Stimulated activated naive B cell treated with anti-CD40 and anti-IgM and Interleukin-4, amounts not matched to agents 10 μg/mL and 1 μg/mL and 100 μg/mL, for 72 hours (primary cell): ENCODE measurements at regions not wholly inside any gene's neighbourhood (a gene's known extent, or its start where the extent isn't known, plus 50 kb on each side); places are given as distances from the start of the nearest gene placed in this dataset.

Experiments
- ATAC-seq, 2 donors: fragments of 150-1000 bp; cut with Tn5 transposase; replicated peaks; 2 replicates each; pipeline ENCODE4 v1.10.0; 2021; ENCODE audit warnings: moderate library complexity in 1 of 2
- DNase-seq: peaks from one replicate; pipeline ENCODE4 v3.0.0; 2021
- H3K27ac Mint-ChIP-seq: one replicate; pipeline ENCODE4 v1.8.0; 2022; ENCODE audit warnings: mild to moderate bottlenecking, mixed read lengths
- H3K27me3 Mint-ChIP-seq, 2 donors: one replicate each; pipeline ENCODE4 v1.8.0; 2022; ENCODE audit warnings: mixed read lengths in 2 of 2
- H3K36me3 Mint-ChIP-seq, 2 donors: one replicate each; pipeline ENCODE4 v1.8.0; 2022; ENCODE audit warnings: mixed read lengths in 2 of 2, mild to moderate bottlenecking in 1 of 2
- H3K4me1 Mint-ChIP-seq, 2 donors: one replicate each; pipeline ENCODE4 v1.8.0; 2022; ENCODE audit warnings: mixed read lengths in 2 of 2, mild to moderate bottlenecking in 1 of 2
- H3K4me3 Mint-ChIP-seq, 2 donors: one replicate each; pipeline ENCODE4 v1.8.0; 2022; ENCODE audit warnings: mild to moderate bottlenecking in 2 of 2, mixed read lengths in 2 of 2, moderate library complexity in 1 of 2
- H3K9me3 Mint-ChIP-seq, 2 donors: one replicate each; pipeline ENCODE4 v1.8.0; 2022; ENCODE audit warnings: mixed read lengths in 2 of 2, mild to moderate bottlenecking in 1 of 2

DNA sequence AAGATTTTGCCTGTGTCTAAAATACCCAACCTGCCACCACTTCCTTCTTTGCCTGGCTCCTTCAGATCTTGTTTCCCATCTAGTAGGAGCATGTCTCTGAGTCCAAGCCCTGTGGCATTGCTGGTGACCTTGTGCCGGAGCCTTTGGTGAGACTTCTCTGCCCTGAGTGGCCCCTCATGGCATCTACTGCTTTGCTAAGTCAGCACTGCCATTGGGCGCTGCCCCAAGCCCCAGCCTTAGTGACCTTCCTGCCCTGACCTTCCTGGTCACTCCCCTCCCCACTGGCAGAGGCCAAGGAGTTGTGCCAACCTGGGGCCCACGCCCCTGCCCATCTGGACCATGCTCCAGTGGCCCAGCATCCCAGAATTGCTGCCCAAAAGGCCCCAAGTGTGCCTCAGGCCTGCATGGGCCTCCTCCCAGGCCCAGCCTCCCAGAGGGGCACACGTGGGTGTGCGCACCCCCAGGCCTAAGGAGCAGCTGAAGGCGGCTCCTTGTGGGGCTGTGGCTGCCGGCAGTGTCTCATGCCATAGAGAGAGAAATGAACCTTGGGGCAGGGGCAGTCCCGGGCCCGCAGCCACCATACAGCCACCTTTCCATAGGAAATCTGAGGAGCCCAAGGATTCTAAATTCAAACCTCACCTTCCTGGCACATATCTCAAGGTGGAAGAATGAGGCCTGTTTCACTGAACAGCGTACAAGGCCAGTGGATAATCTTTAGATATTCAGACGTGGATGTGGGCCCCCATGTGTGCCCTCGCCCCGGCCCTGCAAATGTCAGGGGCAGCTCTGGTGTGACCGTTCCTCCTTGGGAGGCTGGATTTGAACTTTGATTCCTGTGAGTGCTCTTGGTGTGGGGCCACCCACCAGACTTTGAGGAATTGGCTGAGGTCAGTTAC lies 100.2 kb upstream of the SLC66A3 start:
- H3K4me1 Mint-ChIP-seq, result no peaks in the 10 kb centered on the region
- no peak overlapping the region for H3K4me3 Mint-ChIP-seq
- ATAC-seq, result no peak

DNA sequence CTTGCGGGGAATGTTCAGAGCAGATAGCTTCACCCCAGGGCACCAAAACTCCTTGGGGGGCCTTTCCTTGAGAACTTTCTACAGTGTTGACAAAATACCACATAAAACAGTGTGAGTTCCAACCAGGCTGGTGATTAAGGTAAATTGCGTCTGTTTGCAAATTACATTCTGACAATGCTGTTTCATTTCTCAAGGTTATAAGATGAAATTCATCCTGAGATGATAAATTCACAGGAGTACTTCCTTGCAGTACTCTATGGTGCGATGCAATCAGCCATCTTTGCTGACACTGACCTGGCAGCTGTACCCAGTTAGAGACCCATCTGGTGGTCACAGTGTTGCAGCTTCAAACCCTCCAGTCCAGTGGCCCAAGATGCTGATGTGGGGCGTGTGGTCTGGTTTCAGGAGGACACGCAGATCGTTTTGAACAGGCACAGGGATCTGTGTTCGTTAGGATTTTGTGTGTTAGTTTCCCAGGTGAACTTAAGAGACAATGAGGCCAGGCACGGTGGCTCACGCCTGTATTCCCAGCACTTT lies 99.5 kb upstream of the SLC66A3 start:
- no peak overlapping the region for H3K4me3 Mint-ChIP-seq
- ATAC-seq, result no peak

More for the DNA sequence above, 100.2 kb upstream of the SLC66A3 start:
- Mint-ChIP-seq H3K27ac (no peak overlapping the region), H3K27me3 (peaks cover 15 to 30% of the 10 kb centered on the region in 2 donors), H3K36me3 (no peaks in the 10 kb centered on the region), H3K9me3 (no peaks in the 10 kb centered on the region)
- no peak for DNase-seq

DNA sequence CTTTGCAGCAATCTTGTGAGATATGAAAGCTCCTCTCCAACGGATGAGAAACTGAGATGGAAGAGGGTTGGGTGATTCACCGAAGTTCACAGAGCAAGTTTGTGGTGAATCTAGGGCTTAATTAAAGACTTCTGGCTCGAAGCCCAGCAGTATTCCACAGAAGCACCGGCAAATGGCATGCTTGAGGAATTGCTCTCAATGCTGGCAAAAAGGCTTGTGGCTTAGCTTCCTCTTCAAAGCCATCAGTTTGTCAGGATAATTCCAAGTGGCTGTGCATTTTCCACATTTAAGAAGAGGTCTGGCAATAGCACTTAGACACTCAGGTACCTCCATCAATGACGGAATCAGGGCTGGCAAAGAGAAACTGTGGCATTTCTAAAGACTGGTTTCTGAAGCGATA lies 98.7 kb upstream of the SLC66A3 start:
- no peak for ATAC-seq
- no peaks in the 10 kb centered on the region for H3K36me3 Mint-ChIP-seq
- H3K27me3 Mint-ChIP-seq, result peaks cover 11 to 20% of the 10 kb centered on the region in 2 donors
- no peak for DNase-seq
- no peak overlapping the region for H3K4me3 Mint-ChIP-seq
- no peak overlapping the region for H3K27ac Mint-ChIP-seq
- H3K9me3 Mint-ChIP-seq, result peaks cover 7 to 8% of the 10 kb centered on the region in 2 donors
- H3K4me1 Mint-ChIP-seq, result no peaks in the 10 kb centered on the region

More for the DNA sequence above, 99.5 kb upstream of the SLC66A3 start:
- H3K27ac Mint-ChIP-seq, result no peak overlapping the region
- peaks cover 3 to 4% of the 10 kb centered on the region in 2 donors for H3K9me3 Mint-ChIP-seq
- no peak for DNase-seq
- no peaks in the 10 kb centered on the region for H3K36me3 Mint-ChIP-seq
- H3K27me3 Mint-ChIP-seq, result peaks cover 15 to 24% of the 10 kb centered on the region in 2 donors
- no peaks in the 10 kb centered on the region for H3K4me1 Mint-ChIP-seq

DNA sequence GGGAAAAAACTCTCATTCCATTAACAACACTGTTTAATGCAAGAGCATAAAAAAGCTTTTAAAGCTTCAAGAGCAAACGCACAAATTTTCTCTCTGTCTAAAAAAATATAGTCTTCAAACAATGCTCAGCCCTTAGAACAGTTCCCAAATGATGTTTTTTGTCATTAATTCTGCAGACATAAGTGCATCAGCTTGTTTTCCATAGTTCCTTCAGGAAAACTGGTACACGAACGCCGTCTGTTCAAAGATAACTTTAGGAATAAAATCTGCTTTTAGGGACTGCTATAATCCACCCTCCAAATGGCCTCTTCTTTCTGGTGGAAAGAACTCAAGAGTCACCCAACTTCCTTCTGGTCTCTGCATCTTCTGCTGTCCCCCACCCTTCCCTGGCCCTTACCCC lies 98.2 kb upstream of the SLC66A3 start:
- ATAC-seq (no peak), DNase-seq (no peak)
- Mint-ChIP-seq H3K9me3 (peaks cover 7 to 8% of the 10 kb centered on the region in 2 donors), H3K27ac (no peak overlapping the region), H3K4me1 (no peaks in the 10 kb centered on the region), H3K27me3 (peaks cover 10 to 18% of the 10 kb centered on the region in 2 donors), H3K36me3 (no peaks in the 10 kb centered on the region), H3K4me3 (no peak overlapping the region)

DNA sequence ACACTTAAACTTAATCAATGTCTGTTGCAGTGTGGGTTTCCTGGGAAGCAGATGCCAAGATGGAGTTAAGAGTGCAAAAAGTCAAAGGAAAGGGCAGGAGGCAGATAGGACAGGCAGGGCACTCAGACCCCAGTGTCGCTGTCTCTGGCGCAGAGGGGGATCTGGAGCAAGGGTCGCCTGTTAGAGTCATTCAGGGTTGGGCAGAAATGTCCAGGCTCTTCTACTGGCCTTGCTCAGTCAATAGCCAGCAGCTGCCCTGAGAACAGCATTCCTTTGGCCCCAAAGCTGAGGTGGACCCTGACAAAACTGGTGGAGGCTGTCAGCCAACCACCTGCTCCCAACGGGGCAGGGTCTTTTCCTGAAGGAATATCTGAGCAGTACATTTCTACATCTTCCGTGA lies 97.1 kb upstream of the SLC66A3 start:
- Mint-ChIP-seq H3K4me3 (no peak overlapping the region), H3K27me3 (peaks cover 11 to 18% of the 10 kb centered on the region in 2 donors), H3K27ac (no peak overlapping the region), H3K9me3 (peaks cover 9 to 11% of the 10 kb centered on the region in 2 donors), H3K4me1 (no peaks in the 10 kb centered on the region), H3K36me3 (peaks cover 0 to under 1% of the 10 kb centered on the region in 2 donors)
- no peak for DNase-seq
- no peak for ATAC-seq

DNA sequence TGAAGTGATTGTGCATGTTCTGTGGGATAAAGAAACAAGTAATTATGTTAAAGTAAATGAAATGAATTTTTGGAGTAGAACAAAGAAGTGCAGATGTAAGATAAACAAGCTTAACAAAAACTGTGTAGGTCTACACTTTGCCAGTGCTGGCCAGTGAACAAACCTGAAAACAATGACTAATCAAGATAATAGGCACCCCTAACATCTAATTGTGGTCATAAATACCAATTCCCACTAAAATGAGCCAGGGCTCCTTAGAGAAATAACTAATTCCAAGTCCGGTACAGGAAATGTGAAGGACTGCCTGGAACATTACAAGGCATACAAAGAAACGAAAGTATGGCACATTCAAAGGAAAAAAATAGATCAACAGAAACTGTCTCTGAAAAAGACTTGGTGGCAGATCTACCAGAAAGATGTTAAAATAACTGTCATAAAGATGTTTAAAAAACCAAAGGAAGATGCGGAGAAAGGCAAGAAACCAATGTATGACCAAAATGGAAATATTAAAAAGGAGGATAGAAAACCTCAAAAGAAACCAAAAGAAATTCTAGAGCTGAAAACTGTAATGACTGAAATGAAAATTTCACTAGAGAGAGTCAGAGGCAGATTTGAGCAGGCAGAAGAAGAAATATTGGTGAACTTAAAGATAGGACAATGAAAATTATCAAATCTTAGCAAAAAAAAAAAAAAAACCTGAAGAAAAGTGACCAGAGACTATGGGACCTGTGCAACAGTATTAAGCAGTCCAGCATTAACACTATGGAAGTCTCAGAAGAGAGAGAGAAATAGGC lies 94.7 kb upstream of the SLC66A3 start:
- Mint-ChIP-seq H3K4me1 (no peaks in the 10 kb centered on the region), H3K36me3 (peaks cover 0 to 3% of the 10 kb centered on the region in 2 donors), H3K27ac (no peak overlapping the region), H3K9me3 (peaks cover 11 to 13% of the 10 kb centered on the region in 2 donors), H3K4me3 (no peak overlapping the region), H3K27me3 (peaks cover 11 to 13% of the 10 kb centered on the region in 2 donors)
- ATAC-seq, result no peak
- no peak for DNase-seq

DNA sequence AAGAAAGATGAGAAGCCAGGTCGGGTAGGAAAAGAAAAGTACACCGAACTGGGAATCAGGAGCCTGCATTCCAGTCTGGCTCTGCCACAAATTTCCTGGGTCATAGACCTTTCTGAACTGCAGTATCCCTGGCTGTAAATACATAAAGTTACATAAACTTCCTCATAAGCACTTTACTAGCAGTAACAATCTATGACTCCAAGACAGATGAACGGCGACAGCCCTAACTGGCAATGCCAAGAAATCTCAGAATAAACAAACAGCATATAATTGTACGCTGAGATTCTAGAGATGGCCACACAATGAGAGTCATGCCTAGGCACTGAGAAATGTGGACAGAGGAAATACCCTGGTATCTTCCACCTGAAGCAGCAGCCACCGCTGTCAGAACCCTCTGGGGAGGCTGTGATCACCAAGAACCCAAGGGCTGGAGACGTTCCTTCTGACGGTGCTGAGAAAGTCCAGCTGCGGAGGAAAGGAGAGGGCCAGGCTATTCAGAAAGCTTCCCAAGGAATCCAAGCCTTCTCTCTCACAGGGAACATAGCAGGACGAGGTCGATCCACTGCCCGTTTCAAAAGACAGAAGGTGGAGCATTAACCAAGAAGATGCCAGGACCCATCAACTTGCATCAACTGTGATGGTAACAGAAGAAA lies 89.3 kb upstream of the SLC66A3 start:
- H3K9me3 Mint-ChIP-seq, result peaks cover 5 to 9% of the 10 kb centered on the region in 2 donors

DNA sequence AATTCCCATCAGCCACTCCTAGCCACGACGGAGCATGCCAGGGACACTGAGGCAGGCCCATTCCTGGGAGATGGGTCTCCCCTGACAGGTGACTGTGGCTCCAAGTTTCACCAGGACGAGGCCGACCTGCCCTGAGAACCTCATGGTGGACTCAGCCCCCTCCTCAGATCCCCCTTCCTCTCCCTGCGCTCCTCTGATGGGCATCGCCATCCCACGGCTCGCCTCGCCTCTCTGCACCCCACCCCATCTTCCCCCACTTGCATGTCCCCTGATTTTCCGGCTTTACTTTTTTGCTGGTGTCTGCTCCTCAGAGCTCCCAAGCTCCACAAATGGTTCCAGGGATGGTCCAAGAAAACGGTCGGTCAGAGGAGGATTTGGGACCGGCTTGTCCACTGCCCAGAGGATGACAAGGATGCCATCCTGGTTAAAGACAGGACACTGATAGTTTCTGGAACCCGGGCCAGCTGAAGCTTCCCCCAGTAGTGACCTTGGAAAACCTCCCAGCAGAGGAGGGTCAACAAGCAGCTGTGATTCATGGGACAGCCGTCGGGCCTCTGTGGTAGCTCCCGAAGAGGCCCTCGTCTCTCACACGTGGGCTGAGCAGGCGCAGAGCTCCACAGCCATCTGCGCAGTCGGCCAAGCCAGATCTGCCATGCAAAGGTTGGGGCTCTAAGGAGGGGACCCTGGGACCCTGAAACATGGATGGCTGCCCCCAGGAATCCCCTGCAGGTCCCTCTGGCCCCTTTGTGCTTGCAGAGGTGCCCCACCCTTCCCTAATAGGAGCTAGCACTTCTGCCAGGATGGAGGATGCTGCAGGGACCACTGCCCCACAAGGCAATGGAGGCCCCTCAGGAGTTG lies 87.8 kb upstream of the SLC66A3 start:
- Mint-ChIP-seq H3K36me3 (peaks cover 0 to 3% of the 10 kb centered on the region in 2 donors), H3K27ac (no peak overlapping the region), H3K27me3 (peaks cover 14 to 31% of the 10 kb centered on the region in 2 donors), H3K4me1 (no peaks in the 10 kb centered on the region), H3K4me3 (no peak overlapping the region), H3K9me3 (peaks cover 3 to 6% of the 10 kb centered on the region in 2 donors)
- DNase-seq, result no peak
- no peak for ATAC-seq

More for the DNA sequence above, 89.3 kb upstream of the SLC66A3 start:
- DNase-seq, result no peak
- peaks cover 9 to 21% of the 10 kb centered on the region in 2 donors for H3K27me3 Mint-ChIP-seq
- no peaks in the 10 kb centered on the region for H3K4me1 Mint-ChIP-seq
- no peak overlapping the region for H3K27ac Mint-ChIP-seq
- H3K36me3 Mint-ChIP-seq, result peaks cover 0 to 3% of the 10 kb centered on the region in 2 donors
- no peak overlapping the region for H3K4me3 Mint-ChIP-seq
- no peak for ATAC-seq

DNA sequence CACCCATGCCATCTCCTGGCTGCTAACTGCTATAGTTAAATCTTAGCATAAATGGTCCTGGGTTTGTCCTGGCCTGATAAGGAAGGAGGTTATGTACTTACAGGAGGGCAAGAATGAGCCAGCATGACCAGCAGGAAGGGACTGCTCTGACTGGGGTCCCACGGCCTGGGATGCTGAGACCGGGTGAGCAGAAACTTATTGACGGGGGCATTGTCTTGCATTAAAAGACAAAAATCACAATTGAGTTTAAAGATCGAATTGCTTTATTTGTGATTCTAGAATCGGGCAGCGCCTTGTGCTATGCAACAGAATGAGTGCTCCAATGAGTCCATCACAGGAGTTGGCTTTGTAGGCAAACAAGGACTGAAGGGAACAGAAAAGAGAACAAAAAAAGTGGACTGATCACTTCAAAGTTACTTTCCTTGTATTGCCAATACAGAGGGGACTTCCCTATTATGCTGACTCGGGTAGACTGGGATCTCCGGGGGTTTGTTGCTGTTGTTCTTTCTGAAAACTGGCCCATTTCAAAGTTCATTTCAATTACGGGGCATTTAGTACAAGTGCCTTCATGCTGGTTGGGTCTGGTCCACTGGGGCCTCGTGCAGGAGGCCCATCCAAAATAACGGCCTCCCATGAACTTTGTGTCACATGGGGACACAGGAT lies 87.1 kb upstream of the SLC66A3 start:
- Mint-ChIP-seq H3K4me3 (no peak overlapping the region), H3K9me3 (peaks cover 1 to 3% of the 10 kb centered on the region in 2 donors), H3K27ac (no peak overlapping the region), H3K4me1 (no peaks in the 10 kb centered on the region), H3K27me3 (peaks cover 22 to 32% of the 10 kb centered on the region in 2 donors), H3K36me3 (peaks cover 0 to 1% of the 10 kb centered on the region in 2 donors)
- no peak for DNase-seq
- no peak for ATAC-seq

DNA sequence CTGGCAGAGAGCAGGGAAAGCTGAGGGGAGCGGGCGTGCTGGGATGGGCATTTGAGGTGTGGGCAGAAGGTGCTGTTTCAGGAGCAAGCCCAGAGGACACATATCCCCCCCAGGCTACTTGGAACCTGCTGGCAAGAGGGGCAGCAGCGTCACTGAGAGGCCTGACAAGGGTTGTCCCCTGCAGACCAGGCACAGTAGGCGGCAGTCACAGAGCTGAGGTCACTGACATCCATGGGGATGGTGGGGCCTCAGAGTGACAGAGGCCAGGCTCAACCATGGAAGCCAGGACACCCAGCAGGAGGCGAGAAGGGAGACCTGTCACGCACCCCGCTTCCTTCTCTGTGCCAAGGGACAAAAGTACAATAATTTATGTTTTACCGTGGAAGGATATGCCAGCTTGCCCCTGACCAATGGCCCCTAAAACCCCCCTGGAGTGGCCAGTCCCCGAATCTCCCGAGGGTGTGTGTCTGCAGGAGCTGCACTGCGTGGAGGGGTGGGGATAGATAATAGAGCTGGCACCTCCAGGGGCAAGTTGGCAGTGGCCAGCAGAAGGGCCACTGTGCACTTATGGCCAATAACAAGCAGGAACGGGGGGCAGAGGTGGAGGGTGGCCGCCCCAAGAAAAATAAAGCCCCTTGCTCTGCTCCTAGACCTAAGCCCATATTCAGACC lies 86.3 kb upstream of the SLC66A3 start:
- Mint-ChIP-seq H3K27me3 (peaks cover 22 to 30% of the 10 kb centered on the region in 2 donors), H3K9me3 (peaks cover 0 to 1% of the 10 kb centered on the region in 2 donors), H3K4me3 (no peak overlapping the region), H3K27ac (no peak overlapping the region), H3K36me3 (no peaks in the 10 kb centered on the region), H3K4me1 (no peaks in the 10 kb centered on the region)
- DNase-seq, result no peak
- no peak for ATAC-seq

DNA sequence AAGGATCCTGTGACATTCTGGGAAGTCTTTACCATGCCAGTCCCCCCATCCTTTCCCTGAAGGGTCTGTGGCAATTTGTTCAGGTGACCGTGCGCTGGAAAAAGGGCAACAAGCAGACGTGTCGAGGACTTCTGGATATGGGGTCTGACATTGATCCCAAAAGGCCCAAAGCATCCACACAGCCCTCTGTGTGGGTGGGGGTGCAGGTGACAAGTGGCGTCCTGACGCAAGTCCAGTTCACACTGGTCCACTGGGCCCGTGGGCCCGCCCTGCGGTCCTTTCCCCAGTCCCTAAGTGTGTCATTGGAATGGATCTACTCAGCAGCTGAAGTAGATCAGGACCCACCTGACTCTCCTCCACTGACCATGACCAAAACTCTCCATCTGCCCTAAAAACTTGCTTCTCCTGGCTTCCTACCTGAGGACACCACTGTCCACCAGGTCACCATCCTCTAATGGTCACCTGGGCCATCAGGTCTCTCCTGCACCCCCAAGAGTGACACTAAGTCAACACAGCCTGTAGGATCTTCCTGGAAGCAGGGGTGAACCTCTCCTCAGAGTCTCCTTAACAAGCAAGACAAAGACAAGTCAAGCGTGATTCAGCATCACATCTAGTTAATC lies 85.6 kb upstream of the SLC66A3 start:
- Mint-ChIP-seq H3K27me3 (peaks cover 22 to 30% of the 10 kb centered on the region in 2 donors), H3K9me3 (peaks cover 0 to 1% of the 10 kb centered on the region in 2 donors), H3K4me3 (no peak overlapping the region), H3K36me3 (no peaks in the 10 kb centered on the region), H3K27ac (no peak overlapping the region), H3K4me1 (no peaks in the 10 kb centered on the region)
- DNase-seq (no peak), ATAC-seq (no peak)

DNA sequence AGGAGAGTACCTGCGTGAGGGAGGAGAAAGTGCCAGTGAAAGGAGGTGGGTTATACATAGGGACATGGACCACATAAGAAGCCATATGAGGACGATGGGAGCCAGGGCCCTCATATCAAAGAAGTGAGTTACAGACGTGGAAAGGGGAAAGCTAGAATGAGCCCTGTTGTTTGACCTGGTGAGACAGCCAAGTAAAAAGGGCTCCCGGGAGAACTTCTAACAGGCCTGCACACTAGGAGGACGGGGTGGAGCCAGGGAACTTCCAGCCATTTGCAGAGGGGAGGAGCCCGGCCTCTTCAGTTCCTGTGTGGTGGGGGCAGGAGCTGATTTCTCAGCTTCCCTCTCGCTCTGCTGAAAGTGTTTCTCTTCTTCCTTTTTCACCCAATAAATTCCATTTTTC lies 84.1 kb upstream of the SLC66A3 start:
- no peaks in the 10 kb centered on the region for H3K36me3 Mint-ChIP-seq
- H3K27ac Mint-ChIP-seq, result no peak overlapping the region
- no peaks in the 10 kb centered on the region for H3K4me1 Mint-ChIP-seq
- H3K4me3 Mint-ChIP-seq, result no peak overlapping the region
- peaks cover 0 to 1% of the 10 kb centered on the region in 2 donors for H3K9me3 Mint-ChIP-seq
- DNase-seq (no peak), ATAC-seq (no peak)
- peaks cover 22 to 23% of the 10 kb centered on the region in 2 donors for H3K27me3 Mint-ChIP-seq
